ENCODE measurements at regions not wholly inside any gene's neighbourhood (a gene's known extent, or its start where the extent isn't known, plus 50 kb on each side); places are given as distances from the start of the nearest gene placed in this dataset.

DNA sequence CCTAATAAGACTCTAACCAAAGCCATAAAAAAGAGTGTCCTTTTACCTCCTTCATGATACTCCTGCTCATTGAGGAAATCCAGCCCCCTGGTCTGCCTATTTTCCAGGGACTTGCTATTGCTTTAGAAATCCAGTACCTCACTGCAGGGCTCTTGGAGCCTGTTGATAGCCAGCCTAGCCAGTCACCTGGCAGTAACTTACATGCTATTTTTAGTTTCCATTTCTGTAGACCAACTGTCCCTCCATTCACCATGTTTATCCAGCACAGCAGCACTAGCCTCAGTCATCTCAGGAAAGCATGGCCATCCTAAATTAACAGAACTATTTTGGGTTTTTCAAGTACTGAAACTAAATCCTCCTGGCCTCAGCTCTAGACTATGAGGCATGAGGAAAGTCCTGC, 91.5 kb upstream of the PHF24 start (continued):
- TF ChIP-seq, protein P1, sequence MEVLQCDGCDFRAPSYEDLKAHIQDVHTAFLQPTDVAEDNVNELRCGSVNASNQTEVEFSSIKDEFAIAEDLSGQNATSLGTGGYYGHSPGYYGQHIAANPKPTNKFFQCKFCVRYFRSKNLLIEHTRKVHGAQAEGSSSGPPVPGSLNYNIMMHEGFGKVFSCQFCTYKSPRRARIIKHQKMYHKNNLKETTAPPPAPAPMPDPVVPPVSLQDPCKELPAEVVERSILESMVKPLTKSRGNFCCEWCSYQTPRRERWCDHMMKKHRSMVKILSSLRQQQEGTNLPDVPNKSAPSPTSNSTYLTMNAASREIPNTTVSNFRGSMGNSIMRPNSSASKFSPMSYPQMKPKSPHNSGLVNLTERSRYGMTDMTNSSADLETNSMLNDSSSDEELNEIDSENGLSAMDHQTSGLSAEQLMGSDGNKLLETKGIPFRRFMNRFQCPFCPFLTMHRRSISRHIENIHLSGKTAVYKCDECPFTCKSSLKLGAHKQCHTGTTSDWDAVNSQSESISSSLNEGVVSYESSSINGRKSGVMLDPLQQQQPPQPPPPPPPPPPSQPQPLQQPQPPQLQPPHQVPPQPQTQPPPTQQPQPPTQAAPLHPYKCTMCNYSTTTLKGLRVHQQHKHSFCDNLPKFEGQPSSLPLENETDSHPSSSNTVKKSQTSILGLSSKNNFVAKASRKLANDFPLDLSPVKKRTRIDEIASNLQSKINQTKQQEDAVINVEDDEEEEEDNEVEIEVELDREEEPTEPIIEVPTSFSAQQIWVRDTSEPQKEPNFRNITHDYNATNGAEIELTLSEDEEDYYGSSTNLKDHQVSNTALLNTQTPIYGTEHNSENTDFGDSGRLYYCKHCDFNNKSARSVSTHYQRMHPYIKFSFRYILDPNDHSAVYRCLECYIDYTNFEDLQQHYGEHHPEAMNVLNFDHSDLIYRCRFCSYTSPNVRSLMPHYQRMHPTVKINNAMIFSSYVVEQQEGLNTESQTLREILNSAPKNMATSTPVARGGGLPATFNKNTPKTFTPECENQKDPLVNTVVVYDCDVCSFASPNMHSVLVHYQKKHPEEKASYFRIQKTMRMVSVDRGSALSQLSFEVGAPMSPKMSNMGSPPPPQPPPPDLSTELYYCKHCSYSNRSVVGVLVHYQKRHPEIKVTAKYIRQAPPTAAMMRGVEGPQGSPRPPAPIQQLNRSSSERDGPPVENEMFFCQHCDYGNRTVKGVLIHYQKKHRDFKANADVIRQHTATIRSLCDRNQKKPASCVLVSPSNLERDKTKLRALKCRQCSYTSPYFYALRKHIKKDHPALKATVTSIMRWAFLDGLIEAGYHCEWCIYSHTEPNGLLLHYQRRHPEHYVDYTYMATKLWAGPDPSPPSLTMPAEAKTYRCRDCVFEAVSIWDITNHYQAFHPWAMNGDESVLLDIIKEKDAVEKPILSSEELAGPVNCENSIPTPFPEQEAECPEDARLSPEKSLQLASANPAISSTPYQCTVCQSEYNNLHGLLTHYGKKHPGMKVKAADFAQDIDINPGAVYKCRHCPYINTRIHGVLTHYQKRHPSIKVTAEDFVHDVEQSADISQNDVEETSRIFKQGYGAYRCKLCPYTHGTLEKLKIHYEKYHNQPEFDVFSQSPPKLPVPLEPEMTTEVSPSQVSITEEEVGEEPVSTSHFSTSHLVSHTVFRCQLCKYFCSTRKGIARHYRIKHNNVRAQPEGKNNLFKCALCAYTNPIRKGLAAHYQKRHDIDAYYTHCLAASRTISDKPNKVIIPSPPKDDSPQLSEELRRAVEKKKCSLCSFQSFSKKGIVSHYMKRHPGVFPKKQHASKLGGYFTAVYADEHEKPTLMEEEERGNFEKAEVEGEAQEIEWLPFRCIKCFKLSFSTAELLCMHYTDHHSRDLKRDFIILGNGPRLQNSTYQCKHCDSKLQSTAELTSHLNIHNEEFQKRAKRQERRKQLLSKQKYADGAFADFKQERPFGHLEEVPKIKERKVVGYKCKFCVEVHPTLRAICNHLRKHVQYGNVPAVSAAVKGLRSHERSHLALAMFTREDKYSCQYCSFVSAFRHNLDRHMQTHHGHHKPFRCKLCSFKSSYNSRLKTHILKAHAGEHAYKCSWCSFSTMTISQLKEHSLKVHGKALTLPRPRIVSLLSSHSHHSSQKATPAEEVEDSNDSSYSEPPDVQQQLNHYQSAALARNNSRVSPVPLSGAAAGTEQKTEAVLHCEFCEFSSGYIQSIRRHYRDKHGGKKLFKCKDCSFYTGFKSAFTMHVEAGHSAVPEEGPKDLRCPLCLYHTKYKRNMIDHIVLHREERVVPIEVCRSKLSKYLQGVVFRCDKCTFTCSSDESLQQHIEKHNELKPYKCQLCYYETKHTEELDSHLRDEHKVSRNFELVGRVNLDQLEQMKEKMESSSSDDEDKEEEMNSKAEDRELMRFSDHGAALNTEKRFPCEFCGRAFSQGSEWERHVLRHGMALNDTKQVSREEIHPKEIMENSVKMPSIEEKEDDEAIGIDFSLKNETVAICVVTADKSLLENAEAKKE (CRISPR knock-in tag; IDR thresholded peaks at IDR 0.05) = no peak

DNA sequence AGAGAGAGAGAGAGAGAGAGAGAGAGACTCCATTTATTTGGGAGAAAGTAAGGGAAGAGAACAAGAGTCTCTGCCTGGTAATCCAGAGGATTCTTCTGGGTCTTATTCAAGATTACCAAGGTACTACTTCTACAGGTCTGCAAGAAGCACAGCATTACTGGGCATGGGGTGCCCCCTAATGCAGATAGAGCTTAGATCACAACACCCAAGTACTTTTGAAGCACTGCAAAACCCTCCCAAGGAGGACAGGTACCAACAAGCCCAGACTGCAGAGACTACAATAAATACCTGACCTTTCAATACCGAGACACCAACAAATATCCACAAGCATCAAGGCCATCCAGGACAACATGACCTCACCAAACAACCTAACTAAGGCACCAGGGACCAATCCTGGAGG, 94.7 kb upstream of the PHF24 start:
- H3K79me2 ChIP-seq (replicated peaks; ENCODE audit: insufficient read depth) = no peaks in the 10 kb centered on the region
- Mint-ChIP-seq H3K9me3 (peaks cover 13% of the 10 kb centered on the region), H3K27ac (no peak overlapping the region), H3K4me1 (no peaks in the 10 kb centered on the region), H3K27me3 (ENCODE audit: insufficient read depth, low read depth, poor library complexity) (peaks cover 2% of the 10 kb centered on the region), H3K36me3 (ENCODE audit: low read depth) (no peaks in the 10 kb centered on the region), H3K4me3 (no peak overlapping the region)
- H3K36me3 ChIP-seq (ENCODE audit: insufficient read depth) = no peaks in the 10 kb centered on the region
- H3K4me2 ChIP-seq = no peak overlapping the region
- H3K27ac ChIP-seq (ENCODE audit: low read depth) = no peak overlapping the region
- H2AFZ ChIP-seq = no peak overlapping the region
- H3K4me1 ChIP-seq (ENCODE audit: insufficient read depth) = no peaks in the 10 kb centered on the region
- no peak for ATAC-seq
- no peak for DNase-seq (ENCODE audit: low spot score)
- H4K20me1 ChIP-seq (replicated peaks; ENCODE audit: insufficient read depth) = no peaks in the 10 kb centered on the region
- no peaks in the 10 kb centered on the region for H3F3A ChIP-seq (replicated peaks; ENCODE audit: low read depth)
- H3K4me3 ChIP-seq = no peak overlapping the region
- no peaks in the 10 kb centered on the region for H3K27me3 ChIP-seq (ENCODE audit: insufficient read depth)
- 0 out of 2 replicates have a peak, but pooled peaks cover 4% of the 10 kb centered on the region for H3K9me2 ChIP-seq (ENCODE audit: insufficient read depth)
- TF ChIP-seq, protein P2, sequence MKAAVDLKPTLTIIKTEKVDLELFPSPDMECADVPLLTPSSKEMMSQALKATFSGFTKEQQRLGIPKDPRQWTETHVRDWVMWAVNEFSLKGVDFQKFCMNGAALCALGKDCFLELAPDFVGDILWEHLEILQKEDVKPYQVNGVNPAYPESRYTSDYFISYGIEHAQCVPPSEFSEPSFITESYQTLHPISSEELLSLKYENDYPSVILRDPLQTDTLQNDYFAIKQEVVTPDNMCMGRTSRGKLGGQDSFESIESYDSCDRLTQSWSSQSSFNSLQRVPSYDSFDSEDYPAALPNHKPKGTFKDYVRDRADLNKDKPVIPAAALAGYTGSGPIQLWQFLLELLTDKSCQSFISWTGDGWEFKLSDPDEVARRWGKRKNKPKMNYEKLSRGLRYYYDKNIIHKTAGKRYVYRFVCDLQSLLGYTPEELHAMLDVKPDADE (IDR thresholded peaks at IDR 0.05) = no peak
- no peak for TF ChIP-seq EZH2phosphoT487 (IDR thresholded peaks at IDR 0.05; ENCODE audit: unreplicated experiment)
- no peak for TF ChIP-seq STAT1 (IDR thresholded peaks at IDR 0.05; ENCODE audit: unreplicated experiment)
- no peak for TF ChIP-seq JUNB (IDR thresholded peaks at IDR 0.05; ENCODE audit: unreplicated experiment)
- TF ChIP-seq, protein P3, sequence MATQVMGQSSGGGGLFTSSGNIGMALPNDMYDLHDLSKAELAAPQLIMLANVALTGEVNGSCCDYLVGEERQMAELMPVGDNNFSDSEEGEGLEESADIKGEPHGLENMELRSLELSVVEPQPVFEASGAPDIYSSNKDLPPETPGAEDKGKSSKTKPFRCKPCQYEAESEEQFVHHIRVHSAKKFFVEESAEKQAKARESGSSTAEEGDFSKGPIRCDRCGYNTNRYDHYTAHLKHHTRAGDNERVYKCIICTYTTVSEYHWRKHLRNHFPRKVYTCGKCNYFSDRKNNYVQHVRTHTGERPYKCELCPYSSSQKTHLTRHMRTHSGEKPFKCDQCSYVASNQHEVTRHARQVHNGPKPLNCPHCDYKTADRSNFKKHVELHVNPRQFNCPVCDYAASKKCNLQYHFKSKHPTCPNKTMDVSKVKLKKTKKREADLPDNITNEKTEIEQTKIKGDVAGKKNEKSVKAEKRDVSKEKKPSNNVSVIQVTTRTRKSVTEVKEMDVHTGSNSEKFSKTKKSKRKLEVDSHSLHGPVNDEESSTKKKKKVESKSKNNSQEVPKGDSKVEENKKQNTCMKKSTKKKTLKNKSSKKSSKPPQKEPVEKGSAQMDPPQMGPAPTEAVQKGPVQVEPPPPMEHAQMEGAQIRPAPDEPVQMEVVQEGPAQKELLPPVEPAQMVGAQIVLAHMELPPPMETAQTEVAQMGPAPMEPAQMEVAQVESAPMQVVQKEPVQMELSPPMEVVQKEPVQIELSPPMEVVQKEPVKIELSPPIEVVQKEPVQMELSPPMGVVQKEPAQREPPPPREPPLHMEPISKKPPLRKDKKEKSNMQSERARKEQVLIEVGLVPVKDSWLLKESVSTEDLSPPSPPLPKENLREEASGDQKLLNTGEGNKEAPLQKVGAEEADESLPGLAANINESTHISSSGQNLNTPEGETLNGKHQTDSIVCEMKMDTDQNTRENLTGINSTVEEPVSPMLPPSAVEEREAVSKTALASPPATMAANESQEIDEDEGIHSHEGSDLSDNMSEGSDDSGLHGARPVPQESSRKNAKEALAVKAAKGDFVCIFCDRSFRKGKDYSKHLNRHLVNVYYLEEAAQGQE (IDR thresholded peaks at IDR 0.05; ENCODE audit: unreplicated experiment) = no peak
- TF ChIP-seq ZNF114 (CRISPR knock-in tag; IDR thresholded peaks at IDR 0.05) = no peak
- TF ChIP-seq ZNF331 (CRISPR knock-in tag; IDR thresholded peaks at IDR 0.05; ENCODE audit: low read depth) = no peak
- TF ChIP-seq CREB1 (CRISPR knock-in tag; IDR thresholded peaks at IDR 0.05; ENCODE audit: low read depth) = no peak
- TF ChIP-seq EZH2 (IDR thresholded peaks at IDR 0.05; ENCODE audit: low read depth, unreplicated experiment) = no peak
- TF ChIP-seq, protein P4, sequence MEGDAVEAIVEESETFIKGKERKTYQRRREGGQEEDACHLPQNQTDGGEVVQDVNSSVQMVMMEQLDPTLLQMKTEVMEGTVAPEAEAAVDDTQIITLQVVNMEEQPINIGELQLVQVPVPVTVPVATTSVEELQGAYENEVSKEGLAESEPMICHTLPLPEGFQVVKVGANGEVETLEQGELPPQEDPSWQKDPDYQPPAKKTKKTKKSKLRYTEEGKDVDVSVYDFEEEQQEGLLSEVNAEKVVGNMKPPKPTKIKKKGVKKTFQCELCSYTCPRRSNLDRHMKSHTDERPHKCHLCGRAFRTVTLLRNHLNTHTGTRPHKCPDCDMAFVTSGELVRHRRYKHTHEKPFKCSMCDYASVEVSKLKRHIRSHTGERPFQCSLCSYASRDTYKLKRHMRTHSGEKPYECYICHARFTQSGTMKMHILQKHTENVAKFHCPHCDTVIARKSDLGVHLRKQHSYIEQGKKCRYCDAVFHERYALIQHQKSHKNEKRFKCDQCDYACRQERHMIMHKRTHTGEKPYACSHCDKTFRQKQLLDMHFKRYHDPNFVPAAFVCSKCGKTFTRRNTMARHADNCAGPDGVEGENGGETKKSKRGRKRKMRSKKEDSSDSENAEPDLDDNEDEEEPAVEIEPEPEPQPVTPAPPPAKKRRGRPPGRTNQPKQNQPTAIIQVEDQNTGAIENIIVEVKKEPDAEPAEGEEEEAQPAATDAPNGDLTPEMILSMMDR (conservative IDR thresholded peaks at IDR 0.05; ENCODE audit: low read depth in 2 of 2) = no peak
- TF ChIP-seq NANOG (IDR thresholded peaks at IDR 0.05; ENCODE audit: borderline replicate concordance) = no peak
- no peak for TF ChIP-seq POLR2AphosphoS5 (IDR thresholded peaks at IDR 0.05; ENCODE audit: low read depth)
